HG02943 (cell line): ENCODE measurements at regions not wholly inside any gene's neighbourhood (a gene's known extent, or its start where the extent isn't known, plus 50 kb on each side); places are given as distances from the start of the nearest gene placed in this dataset.

Experiments used
- ATAC-seq: cut with Tn5 transposase; IDR thresholded peaks from one replicate; pipeline ENCODE4 v1.9.1; 2021; ENCODE audit warnings: mild to moderate bottlenecking, low read depth, moderate library complexity; ENCODE audit not compliant: unreplicated experiment

- no peak for ATAC-seq
Observed at GRCh38 chr22:22045571-22046335, 63.2 kb upstream of the TOP3B start.

- no peak for ATAC-seq
Observed at GRCh38 chr22:22044153-22044552, 61.6 kb upstream of the TOP3B start.

GRCh38 chr22:22043296-22044078 lies 60.9 kb upstream of the TOP3B start:
- ATAC-seq: no peak

GRCh38 chr22:22042599-22043295 lies 60.2 kb upstream of the TOP3B start:
- ATAC-seq: no peak

GRCh38 chr22:22042009-22042408 lies 59.4 kb upstream of the TOP3B start:
- no peak for ATAC-seq

GRCh38 chr22:22040908-22041307 lies 58.3 kb upstream of the TOP3B start:
- no peak for ATAC-seq

- ATAC-seq: no peak
Observed at GRCh38 chr22:22040472-22040871, 57.9 kb upstream of the TOP3B start.

GRCh38 chr22:22039286-22040074 lies 56.9 kb upstream of the TOP3B start:
- no peak for ATAC-seq

- no peak for ATAC-seq
Observed at GRCh38 chr22:22038178-22038880, 55.7 kb upstream of the TOP3B start.

GRCh38 chr22:22037740-22038139 lies 55.2 kb upstream of the TOP3B start:
- ATAC-seq: no peak

- ATAC-seq: no peak
Observed at GRCh38 chr22:22037229-22037628, 54.6 kb upstream of the TOP3B start.

GRCh38 chr22:22036588-22036987 lies 54.0 kb upstream of the TOP3B start:
- ATAC-seq: no peak

- no peak for ATAC-seq
Observed at GRCh38 chr22:22035771-22036314, 53.3 kb upstream of the TOP3B start.

- ATAC-seq: no peak
Observed at GRCh38 chr22:22035203-22035602, 52.6 kb upstream of the TOP3B start.

- ATAC-seq: no peak
Observed at GRCh38 chr22:22034469-22035132, 52.0 kb upstream of the TOP3B start.

- no peak for ATAC-seq
Observed at GRCh38 chr22:22033803-22034468, 51.3 kb upstream of the TOP3B start.

- ATAC-seq: no peak
Observed at GRCh38 chr22:22032906-22033802, 50.6 kb upstream of the TOP3B start.
